Esophagus muscularis mucosa (tissue), 4 donors: ENCODE measurements at regions not wholly inside any gene's neighbourhood (a gene's known extent, or its start where the extent isn't known, plus 50 kb on each side); places are given as distances from the start of the nearest gene placed in this dataset.

Source experiments
- DNase-seq: peaks from one replicate; pipeline ENCODE4 v3.0.0-alpha.2; 2017; ENCODE audit errors: extremely low spot score
- H3K27ac ChIP-seq, 4 donors: fragments of 200-600 bp; sonication (generic); replicated peaks in 1 of 4; 1 replicate in 3 of 4; 2 replicates in 1 of 4; pipeline ENCODE4 v1.5.1; 2016 to 2019; ENCODE audit warnings: mild to moderate bottlenecking in 1 of 4
- H3K27me3 ChIP-seq, 4 donors: fragments of 200-600 bp; sonication (generic); one replicate each; pipeline versions ENCODE4 v1.5.1 to v1.6.0; 2016 to 2019
- H3K36me3 ChIP-seq, 4 donors: fragments of 200-600 bp; sonication (generic); one replicate each; pipeline ENCODE4 v1.5.1; 2016 to 2019
- H3K4me1 ChIP-seq, 4 donors: fragments of 200-600 bp; sonication (generic); one replicate each; pipeline ENCODE4 v1.5.1; 2016 to 2019
- H3K4me3 ChIP-seq, 4 donors: fragments of 200-600 bp; sonication (generic); 1 replicate in 2 of 4; 2 replicates in 2 of 4; pipeline ENCODE4 v1.5.1; 2016 to 2019; ENCODE audit warnings: mild to moderate bottlenecking in 4 of 4, moderate library complexity in 1 of 4
- H3K9me3 ChIP-seq, 4 donors: fragments of 200-600 bp; sonication (generic); 1 replicate in 3 of 4; 2 replicates in 1 of 4; pipeline ENCODE4 v1.5.1; 2016 to 2019
- CTCF ChIP-seq, 3 experiments: fragments of 200-600 bp in 2 of 3; fragments of 450-650 bp in 1 of 3; sonication (generic) in 2 of 3; IDR thresholded peaks; one replicate each; pipeline ENCODE4 v1.5.1; 2017 to 2019; ENCODE audit warnings: antibody characterized with exemption in 3 of 3, mild to moderate bottlenecking in 2 of 3, moderate library complexity in 1 of 3
- EP300 ChIP-seq: sonication (generic); formaldehyde crosslinking; IDR thresholded peaks from one replicate; pipeline ENCODE4 v1.6.1; 2017; ENCODE audit warnings: antibody characterized with exemption
- POLR2A ChIP-seq: fragments of 450-650 bp; IDR thresholded peaks from one replicate; pipeline ENCODE4 v1.6.1; 2017; ENCODE audit warnings: antibody characterized with exemption, moderate library complexity, mild to moderate bottlenecking, low read depth
- POLR2AphosphoS5 ChIP-seq, 2 donors: sonication (generic); formaldehyde crosslinking; IDR thresholded peaks; one replicate each; pipeline ENCODE4 v1.6.1; 2017; ENCODE audit warnings: antibody characterized with exemption in 2 of 2
- WGBS: methylation state at CpG from one replicate; pipeline ENCODE4 v1.1.5; 2018; 5-methylcytosine and 5-hydroxymethylcytosine counted together
- intact Hi-C: fragments of 100-400 bp; cut with DNase I; formaldehyde crosslinking; loops from one replicate; pipeline ENCODE4 v1.15.1; 2023

DNA sequence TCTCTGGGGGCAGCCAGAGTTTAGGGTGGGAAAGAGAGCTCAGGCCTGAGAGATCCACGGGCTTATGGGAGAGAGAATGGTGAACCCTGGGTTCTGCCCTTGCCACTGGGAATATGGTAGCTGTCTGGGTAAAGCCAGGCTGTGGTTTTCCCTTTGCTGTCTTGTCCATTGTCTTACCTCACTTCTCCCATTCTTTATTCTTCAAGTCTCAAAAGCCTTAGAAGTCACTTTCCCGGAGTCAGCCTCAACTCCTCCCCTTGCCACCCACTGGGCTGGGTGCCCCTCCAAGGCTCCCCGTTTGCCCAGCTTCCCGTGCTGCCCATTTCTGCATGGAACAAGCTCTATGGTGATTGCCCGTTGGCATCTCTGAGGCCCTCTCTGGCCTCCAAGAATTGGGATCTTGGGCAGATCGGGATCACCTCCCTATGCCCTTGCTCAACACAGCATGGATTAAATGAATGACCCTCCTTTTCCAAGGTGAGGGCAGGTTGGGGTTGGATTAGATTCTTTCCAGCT, 228.2 kb downstream of the HAUS1 start:
- H3K4me1 ChIP-seq = peaks cover 19 to 44% (median 39%) of the 10 kb centered on the region in 4 donors
- no peaks in the 10 kb centered on the region for H3K9me3 ChIP-seq
- H3K4me3 ChIP-seq = no peak overlapping the region
- no peak for TF ChIP-seq POLR2A
- no peak for TF ChIP-seq CTCF (IDR thresholded peaks at IDR 0.05)
- no peak for TF ChIP-seq POLR2AphosphoS5 (IDR thresholded peaks at IDR 0.05)
- no peak for TF ChIP-seq EP300
- WGBS = 89% methylated on average over 6 of the region's 6 CpGs
- intact Hi-C loops = loop anchor here (10.0 kb wide), 1 partner anchor 158 kb away; a partner anchor contains a TSS
- no peaks in the 10 kb centered on the region for H3K36me3 ChIP-seq
- no peak overlapping the region for H3K27ac ChIP-seq
- DNase-seq = no peak
- peaks cover 0 to 12% (median 0%) of the 10 kb centered on the region in 4 donors for H3K27me3 ChIP-seq

GRCh38 chr18:46332921-46333341, 228.7 kb downstream of the HAUS1 start:
- TF ChIP-seq CTCF (IDR thresholded peaks at IDR 0.05) = no peak
- no peak for TF ChIP-seq POLR2A
- TF ChIP-seq EP300 = no peak
- no peak for TF ChIP-seq POLR2AphosphoS5 (IDR thresholded peaks at IDR 0.05)
- intact Hi-C loops = loop anchor here (10.0 kb wide), 1 partner anchor 158 kb away; a partner anchor contains a TSS
- no peaks in the 10 kb centered on the region for H3K36me3 ChIP-seq
- WGBS = 69% methylated on average over 2 of the region's 9 CpGs
- H3K4me3 ChIP-seq = peak overlapping the region; percentile 64 to 72 (median 68)
- H3K9me3 ChIP-seq = no peaks in the 10 kb centered on the region
- H3K27me3 ChIP-seq = peaks cover 0 to 12% (median 0%) of the 10 kb centered on the region in 4 donors
- no peak overlapping the region for H3K27ac ChIP-seq
- peaks cover 19 to 46% (median 41%) of the 10 kb centered on the region in 4 donors for H3K4me1 ChIP-seq
- DNase-seq = no peak

GRCh38 chr18:46333431-46334135, 229.4 kb downstream of the HAUS1 start:
- intact Hi-C loops = loop anchor here (10.0 kb wide), 1 partner anchor 159 kb away; a partner anchor contains a TSS
- Histone ChIP-seq H3K36me3 (no peaks in the 10 kb centered on the region), H3K27me3 (peaks cover 0 to 12% (median 0%) of the 10 kb centered on the region in 4 donors), H3K4me3 (peak overlapping the region; percentile 64 to 72 (median 68)), H3K27ac (peak overlapping the region in 1 of 4 donors; percentile 44), H3K4me1 (peaks cover 19 to 46% (median 41%) of the 10 kb centered on the region in 4 donors), H3K9me3 (no peaks in the 10 kb centered on the region)
- WGBS = 0% methylated on average over 2 of the region's 77 CpGs
- TF ChIP-seq CTCF (IDR thresholded peaks at IDR 0.05) = no peak
- TF ChIP-seq POLR2A = no peak
- no peak for TF ChIP-seq POLR2AphosphoS5 (IDR thresholded peaks at IDR 0.05)
- TF ChIP-seq EP300 = no peak
- DNase-seq = no peak

GRCh38 chr18:46334868-46335281, 230.7 kb downstream of the HAUS1 start:
- H3K4me1 ChIP-seq = peaks cover 19 to 46% (median 41%) of the 10 kb centered on the region in 4 donors
- peak overlapping the region; percentile 37 to 55 (median 47) for H3K27ac ChIP-seq
- DNase-seq = no peak
- peak overlapping the region; percentile 64 to 72 (median 68) for H3K4me3 ChIP-seq
- TF ChIP-seq POLR2A (no peak), EP300 (no peak), CTCF (IDR thresholded peaks at IDR 0.05) (no peak), POLR2AphosphoS5 (IDR thresholded peaks at IDR 0.05) (no peak)
- WGBS = 1% methylated on average over 18 of the region's 27 CpGs
- H3K27me3 ChIP-seq = peaks cover 0 to 12% (median 0%) of the 10 kb centered on the region in 4 donors
- intact Hi-C loops = loop anchor here (10.0 kb wide), 1 partner anchor 160 kb away; a partner anchor contains a TSS
- H3K9me3 ChIP-seq = no peaks in the 10 kb centered on the region
- H3K36me3 ChIP-seq = no peaks in the 10 kb centered on the region
